ENCODE measurements at regions not wholly inside any gene's neighbourhood (a gene's known extent, or its start where the extent isn't known, plus 50 kb on each side); places are given as distances from the start of the nearest gene placed in this dataset.

GRCh38 chr3:182116386-182116785 is 404.7 kb downstream of the SOX2 start:
- TF ChIP-seq CTCF (IDR thresholded peaks at IDR 0.05) (no peak), EZH2 (IDR thresholded peaks at IDR 0.05; ENCODE audit: borderline replicate concordance, insufficient read depth, low read depth, low read length, poor library complexity, severe bottlenecking) (no peak)
- Histone ChIP-seq H3K4me1 (ENCODE audit: control insufficient read depth in 2 of 2, insufficient read depth in 2 of 2, low read length in 2 of 2) (no peaks in the 10 kb centered on the region), H3K9me3 (ENCODE audit: control extremely low read depth in 1 of 3, control insufficient read depth in 2 of 3, insufficient read depth in 1 of 3, low read length in 2 of 3) (no peaks in the 10 kb centered on the region), H4K20me1 (ENCODE audit: control insufficient read depth, insufficient read depth, low read length, poor library complexity, severe bottlenecking) (no peaks in the 10 kb centered on the region), H2AFZ (ENCODE audit: insufficient read depth, low read depth, low read length, poor library complexity, severe bottlenecking) (no peak overlapping the region), H3K27ac (ENCODE audit: low read length in 2 of 2) (no peak overlapping the region), H3K4me3 (ENCODE audit: control extremely low read depth in 1 of 5, extremely low read depth in 1 of 5, insufficient read depth in 1 of 5, low read depth in 2 of 5, low read length in 4 of 5) (no peak overlapping the region), H3K4me2 (replicated peaks; ENCODE audit: low read depth, low read length, poor library complexity, severe bottlenecking) (no peak overlapping the region), H3K27me3 (replicated peaks in 1 of 4; ENCODE audit: control extremely low read depth in 1 of 4, control insufficient read depth in 3 of 4, insufficient read depth in 4 of 4, low read length in 3 of 4) (no peaks in the 10 kb centered on the region), H3K36me3 (replicated peaks in 1 of 2; ENCODE audit: control extremely low read depth in 1 of 2, control insufficient read depth in 1 of 2, extremely low read depth in 1 of 2, insufficient read depth in 2 of 2, low read length in 1 of 2) (no peaks in the 10 kb centered on the region), H3K9ac (ENCODE audit: low read length) (no peak overlapping the region), H3K79me2 (ENCODE audit: control insufficient read depth, insufficient read depth, low read length) (no peaks in the 10 kb centered on the region)
- ChIA-PET CTCF (no interaction called here), POLR2A (no interaction called here)
- ATAC-seq (ENCODE audit: low read depth) (no peak), DNase-seq (no peak)
- intact Hi-C loops (cut with micrococcal nuclease): no loop called here
- no peaks in the 10 kb centered on the region for H3K9me3 Mint-ChIP-seq (ENCODE audit: insufficient read depth)
- H3K4me1 Mint-ChIP-seq: no peaks in the 10 kb centered on the region
- H3K4me3 Mint-ChIP-seq: no peak overlapping the region
- H3K27me3 Mint-ChIP-seq: no peaks in the 10 kb centered on the region
- 60% methylated on average over 1 of the region's 2 CpGs for WGBS (ENCODE audit: insufficient coverage)
- no peak overlapping the region for H3K27ac Mint-ChIP-seq

DNA sequence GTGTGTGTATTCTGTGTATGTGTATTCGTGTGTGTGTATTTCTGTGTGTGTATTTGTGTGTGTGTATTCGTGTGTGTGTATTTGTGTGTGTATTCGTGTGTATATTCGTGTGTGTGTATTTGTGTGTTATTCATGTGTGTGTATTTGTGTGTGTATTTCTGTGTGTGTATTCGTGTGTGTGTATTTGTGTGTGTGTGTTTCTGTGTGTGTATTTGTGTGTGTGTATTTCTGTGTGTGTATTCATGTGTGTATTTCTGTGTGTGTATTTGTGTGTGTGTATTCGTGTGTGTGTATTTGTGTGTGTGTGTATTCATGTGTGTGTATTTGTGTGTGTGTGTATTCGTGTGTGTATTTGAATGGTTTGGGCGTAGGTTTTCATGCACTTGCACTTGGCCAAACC is 405.4 kb downstream of the SOX2 start:
- Histone ChIP-seq H2AFZ (ENCODE audit: insufficient read depth, low read depth, low read length, poor library complexity, severe bottlenecking) (no peak overlapping the region), H3K9me3 (ENCODE audit: control extremely low read depth in 1 of 3, control insufficient read depth in 2 of 3, insufficient read depth in 1 of 3, low read length in 2 of 3) (no peaks in the 10 kb centered on the region), H4K20me1 (ENCODE audit: control insufficient read depth, insufficient read depth, low read length, poor library complexity, severe bottlenecking) (no peaks in the 10 kb centered on the region), H3K4me2 (replicated peaks; ENCODE audit: low read depth, low read length, poor library complexity, severe bottlenecking) (no peak overlapping the region), H3K9ac (ENCODE audit: low read length) (no peak overlapping the region), H3K27ac (ENCODE audit: low read length in 2 of 2) (no peak overlapping the region), H3K4me1 (ENCODE audit: control insufficient read depth in 2 of 2, insufficient read depth in 2 of 2, low read length in 2 of 2) (no peaks in the 10 kb centered on the region), H3K4me3 (ENCODE audit: control extremely low read depth in 1 of 5, extremely low read depth in 1 of 5, insufficient read depth in 1 of 5, low read depth in 2 of 5, low read length in 4 of 5) (no peak overlapping the region), H3K79me2 (ENCODE audit: control insufficient read depth, insufficient read depth, low read length) (no peaks in the 10 kb centered on the region), H3K27me3 (replicated peaks in 1 of 4; ENCODE audit: control extremely low read depth in 1 of 4, control insufficient read depth in 3 of 4, insufficient read depth in 4 of 4, low read length in 3 of 4) (no peaks in the 10 kb centered on the region), H3K36me3 (replicated peaks in 1 of 2; ENCODE audit: control extremely low read depth in 1 of 2, control insufficient read depth in 1 of 2, extremely low read depth in 1 of 2, insufficient read depth in 2 of 2, low read length in 1 of 2) (no peaks in the 10 kb centered on the region)
- ATAC-seq (ENCODE audit: low read depth) (no peak), DNase-seq (no peak)
- H3K27ac Mint-ChIP-seq: no peak overlapping the region
- WGBS (ENCODE audit: insufficient coverage): 75% methylated on average over 7 of the region's 8 CpGs
- no peak overlapping the region for H3K4me3 Mint-ChIP-seq
- intact Hi-C loops (cut with micrococcal nuclease): no loop called here
- H3K27me3 Mint-ChIP-seq: no peaks in the 10 kb centered on the region
- TF ChIP-seq CTCF (IDR thresholded peaks at IDR 0.05): no peak
- ChIA-PET POLR2A (no interaction called here), CTCF (no interaction called here)
- H3K4me1 Mint-ChIP-seq: no peaks in the 10 kb centered on the region
- no peaks in the 10 kb centered on the region for H3K9me3 Mint-ChIP-seq (ENCODE audit: insufficient read depth)
